ENCODE measurements at regions not wholly inside any gene's neighbourhood (a gene's known extent, or its start where the extent isn't known, plus 50 kb on each side); places are given as distances from the start of the nearest gene placed in this dataset.
"Not testable (repeated sequence)": the region's sequence is repeated elsewhere in the genome, so short reads cannot be mapped to it uniquely, and the experiment has no call there.

DNA sequence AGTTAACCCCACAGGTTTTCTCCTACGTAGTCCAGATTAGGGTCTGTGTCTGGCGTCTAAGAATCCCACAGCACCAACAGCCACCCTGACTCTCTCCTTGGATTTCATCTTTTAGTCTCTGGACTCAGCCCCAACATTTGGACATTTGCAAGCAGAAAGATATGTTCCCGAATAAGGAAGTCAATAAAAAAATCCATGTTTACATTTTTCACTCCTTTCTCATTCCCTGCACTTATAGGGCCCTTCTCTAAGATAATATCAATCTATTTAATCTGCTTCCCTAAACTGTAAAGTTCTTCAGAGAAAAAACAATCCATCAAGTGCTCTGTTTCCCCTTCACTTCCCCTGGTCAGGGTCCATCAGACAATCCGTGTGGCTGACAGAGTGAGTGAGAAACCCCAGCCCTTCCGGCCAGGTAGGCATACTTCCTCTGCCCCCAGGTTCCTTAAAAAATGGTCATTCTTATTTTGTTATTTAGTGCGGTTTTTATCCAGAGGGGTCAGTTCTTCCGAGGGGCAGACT lies 105.9 kb upstream of the CDC42BPA start:
- H3K36me3 ChIP-seq = no peaks in the 10 kb centered on the region
- TF ChIP-seq Cebpa-rat (IDR thresholded peaks at IDR 0.05) = no peak
- no peaks in the 10 kb centered on the region for H3K9me3 ChIP-seq (replicated peaks in 1 of 11)
- no peaks in the 10 kb centered on the region for H3K27me3 ChIP-seq
- no peaks in the 10 kb centered on the region for H4K20me1 ChIP-seq
- H3K4me1 ChIP-seq = peaks cover 2 to 11% (median 10%) of the 10 kb centered on the region in 10 experiments; a peak in 19 of 20 replicates
- no peak overlapping the region for H3K27ac ChIP-seq
- no peak overlapping the region for H3K4me2 ChIP-seq
- no peak overlapping the region for H3K9ac ChIP-seq
- H3K4me3 ChIP-seq = no peak overlapping the region

DNA sequence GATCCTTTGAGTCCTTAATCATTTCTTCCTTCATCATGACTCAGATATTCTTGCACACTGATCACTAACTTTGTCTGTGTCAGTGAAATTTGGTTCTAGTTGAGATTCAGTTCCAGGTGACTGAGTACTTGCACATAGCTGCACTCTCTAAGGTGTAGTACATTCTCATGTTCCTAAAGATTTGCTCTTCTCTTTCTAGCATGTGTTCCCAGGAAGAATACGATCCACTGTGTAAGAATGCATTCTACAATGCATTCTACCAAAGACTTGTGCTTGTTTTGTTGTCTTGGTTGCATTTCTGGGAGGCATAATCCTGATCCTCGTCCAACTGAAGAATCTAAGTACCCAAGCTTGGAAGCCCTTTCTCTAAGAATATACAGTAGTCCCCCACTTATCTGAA lies 104.3 kb upstream of the CDC42BPA start:
- H3K4me1 ChIP-seq = no peaks in the 10 kb centered on the region
- no peaks in the 10 kb centered on the region for H3K9me3 ChIP-seq (replicated peaks in 1 of 11)

DNA sequence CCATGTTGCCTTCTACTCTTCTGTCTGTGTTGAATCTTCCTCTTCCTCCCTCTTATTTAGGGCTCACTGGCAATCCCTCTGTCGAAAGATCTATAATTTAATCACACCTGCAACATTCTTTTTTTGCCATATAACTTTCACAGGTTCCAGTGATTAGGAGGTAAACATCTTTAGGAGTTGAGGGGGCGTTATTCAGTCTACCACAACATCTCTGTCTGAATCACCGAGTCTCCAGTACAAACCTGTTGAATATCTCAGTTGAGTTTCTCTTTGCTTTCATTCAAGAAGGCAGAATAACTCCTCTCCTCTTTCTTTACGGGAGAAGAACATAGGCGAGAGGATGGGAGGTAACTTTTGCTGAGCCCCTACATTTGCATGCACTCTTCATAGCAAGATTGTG lies 101.9 kb upstream of the CDC42BPA start:
- no peaks in the 10 kb centered on the region for H4K20me1 ChIP-seq
- H3K4me2 ChIP-seq = no peak overlapping the region
- H3K9me3 ChIP-seq (replicated peaks in 1 of 11) = no peaks in the 10 kb centered on the region
- no peaks in the 10 kb centered on the region for H3K36me3 ChIP-seq
- no peak overlapping the region for H3K4me3 ChIP-seq
- no peak for TF ChIP-seq Cebpa-rat (IDR thresholded peaks at IDR 0.05)
- no peaks in the 10 kb centered on the region for H3K4me1 ChIP-seq
- no peak overlapping the region for H3K27ac ChIP-seq
- no peak overlapping the region for H3K9ac ChIP-seq
- no peaks in the 10 kb centered on the region for H3K27me3 ChIP-seq

More for the DNA sequence above, 104.3 kb upstream of the CDC42BPA start:
- Histone ChIP-seq H3K27me3 (no peaks in the 10 kb centered on the region), H4K20me1 (no peaks in the 10 kb centered on the region), H3K9ac (no peak overlapping the region), H3K4me2 (no peak overlapping the region), H3K4me3 (no peak overlapping the region), H3K27ac (no peak overlapping the region), H3K36me3 (no peaks in the 10 kb centered on the region)
- TF ChIP-seq Cebpa-rat (IDR thresholded peaks at IDR 0.05) = no peak

DNA sequence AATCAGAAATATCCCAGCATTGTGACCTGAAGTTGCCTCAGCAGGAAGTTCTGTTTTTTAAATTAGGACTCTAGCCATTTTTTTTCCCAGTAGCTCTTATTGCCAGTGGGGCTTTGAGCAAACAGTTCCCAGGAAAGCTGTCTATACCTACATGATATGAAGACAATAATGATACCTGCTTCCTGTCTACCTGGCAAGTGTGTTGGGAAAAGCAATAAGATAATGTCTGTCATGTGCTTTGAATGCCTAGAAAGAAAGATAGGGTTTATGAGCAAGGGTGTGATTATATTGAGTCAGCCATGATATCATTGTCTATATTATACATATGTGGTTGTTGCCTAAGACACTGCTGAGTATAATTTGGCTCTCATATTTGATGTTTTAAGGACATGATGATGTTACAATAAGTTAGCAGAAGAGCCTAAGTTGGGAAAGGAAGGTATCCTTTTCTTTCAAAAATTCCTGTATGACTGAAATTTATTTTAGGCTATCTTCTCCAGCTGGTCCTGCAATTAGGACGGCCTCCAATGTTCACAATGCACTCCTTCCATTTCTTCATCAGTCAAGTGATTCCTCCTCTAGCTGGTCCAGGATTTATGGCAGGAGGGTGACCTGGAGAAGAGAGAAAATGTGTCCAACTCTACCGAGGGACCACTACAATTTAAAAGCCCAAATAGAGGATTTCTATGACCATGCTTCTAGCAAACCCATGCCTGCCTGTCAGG lies 99.6 kb upstream of the CDC42BPA start:
- no peaks in the 10 kb centered on the region for H3K27me3 ChIP-seq
- H3K36me3 ChIP-seq = no peaks in the 10 kb centered on the region
- H3K4me1 ChIP-seq = no peaks in the 10 kb centered on the region
- H3K27ac ChIP-seq = no peak overlapping the region
- no peak overlapping the region for H3K9ac ChIP-seq
- H3K4me3 ChIP-seq = no peak overlapping the region
- no peaks in the 10 kb centered on the region for H4K20me1 ChIP-seq
- no peak overlapping the region for H3K4me2 ChIP-seq
- H3K9me3 ChIP-seq (replicated peaks in 1 of 11) = no peaks in the 10 kb centered on the region
- TF ChIP-seq Cebpa-rat (IDR thresholded peaks at IDR 0.05) = no peak

DNA sequence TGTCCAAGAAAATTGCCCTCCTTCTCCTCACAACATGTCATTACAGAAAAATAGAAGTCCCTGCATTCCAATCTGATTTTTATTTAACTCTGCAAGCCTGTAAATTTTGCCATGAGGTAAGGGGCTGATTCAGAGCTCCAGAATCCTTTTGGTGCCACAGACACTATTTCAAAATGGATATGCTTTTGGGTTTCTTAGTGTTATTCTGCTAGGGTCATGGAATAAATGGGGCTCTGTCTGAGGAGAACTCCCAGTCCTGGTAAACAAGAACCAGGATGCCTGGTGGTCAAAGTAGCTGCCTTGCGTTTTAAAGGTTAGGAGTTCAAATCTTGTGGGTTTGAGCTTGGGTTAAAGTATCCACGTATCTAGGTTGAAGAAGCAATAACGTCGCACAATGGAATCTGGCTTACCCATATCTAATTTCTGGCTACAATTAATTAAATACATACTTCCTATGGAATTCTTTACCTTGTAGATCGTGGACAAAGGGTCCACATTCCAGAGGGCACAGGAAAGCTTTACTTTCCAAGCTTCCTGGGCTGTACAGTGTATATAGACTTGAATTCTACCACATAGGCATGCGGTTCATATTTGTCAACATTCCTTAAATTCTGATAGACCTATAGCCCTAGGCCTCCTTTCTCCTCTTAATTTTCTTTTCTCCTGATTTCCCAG lies 98.0 kb upstream of the CDC42BPA start:
- Histone ChIP-seq H3K27ac (no peak overlapping the region), H3K36me3 (no peaks in the 10 kb centered on the region), H3K9me3 (replicated peaks in 1 of 11) (no peaks in the 10 kb centered on the region), H3K4me1 (no peaks in the 10 kb centered on the region), H3K9ac (no peak overlapping the region), H4K20me1 (no peaks in the 10 kb centered on the region), H3K4me2 (no peak overlapping the region), H3K27me3 (no peaks in the 10 kb centered on the region), H3K4me3 (no peak overlapping the region)
- no peak for TF ChIP-seq Cebpa-rat (IDR thresholded peaks at IDR 0.05)

DNA sequence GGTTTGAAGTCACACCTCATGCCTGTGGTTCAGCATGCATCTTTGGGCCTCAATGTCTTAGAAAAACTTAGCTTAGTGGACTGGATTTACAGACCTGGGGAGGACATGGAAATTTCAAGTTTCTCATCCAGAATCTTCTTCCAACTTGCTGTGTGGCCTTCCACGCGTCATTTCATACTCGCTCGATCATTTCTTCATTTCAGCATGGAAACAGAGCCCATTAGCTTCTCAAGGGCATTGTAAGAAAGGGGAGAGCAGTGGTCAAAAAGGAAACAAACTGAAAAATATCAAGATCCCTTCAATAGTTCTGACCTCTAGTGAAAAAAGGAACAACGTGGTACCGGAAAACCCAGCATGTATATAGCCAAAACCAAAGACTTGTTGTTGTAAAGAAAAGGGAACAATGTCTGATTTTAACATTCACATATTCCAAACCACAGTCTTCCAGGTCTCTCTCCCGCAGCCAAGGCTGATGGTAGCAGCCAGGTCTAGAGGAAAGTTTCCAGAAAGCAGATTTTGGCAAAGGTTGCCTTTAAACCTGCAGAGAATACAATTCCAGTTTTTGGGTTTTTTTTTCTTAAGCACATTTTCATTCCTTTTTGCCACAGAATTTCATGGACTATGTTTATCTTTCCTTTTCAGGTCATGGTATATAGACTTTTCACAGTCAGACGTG lies 97.0 kb upstream of the CDC42BPA start:
- Histone ChIP-seq H3K27me3 (no peaks in the 10 kb centered on the region), H3K9me3 (replicated peaks in 1 of 11) (no peaks in the 10 kb centered on the region), H3K4me2 (no peak overlapping the region), H4K20me1 (no peaks in the 10 kb centered on the region), H3K36me3 (no peaks in the 10 kb centered on the region), H3K4me1 (no peaks in the 10 kb centered on the region), H3K9ac (no peak overlapping the region), H3K27ac (no peak overlapping the region), H3K4me3 (no peak overlapping the region)
- no peak for TF ChIP-seq Cebpa-rat (IDR thresholded peaks at IDR 0.05)

DNA sequence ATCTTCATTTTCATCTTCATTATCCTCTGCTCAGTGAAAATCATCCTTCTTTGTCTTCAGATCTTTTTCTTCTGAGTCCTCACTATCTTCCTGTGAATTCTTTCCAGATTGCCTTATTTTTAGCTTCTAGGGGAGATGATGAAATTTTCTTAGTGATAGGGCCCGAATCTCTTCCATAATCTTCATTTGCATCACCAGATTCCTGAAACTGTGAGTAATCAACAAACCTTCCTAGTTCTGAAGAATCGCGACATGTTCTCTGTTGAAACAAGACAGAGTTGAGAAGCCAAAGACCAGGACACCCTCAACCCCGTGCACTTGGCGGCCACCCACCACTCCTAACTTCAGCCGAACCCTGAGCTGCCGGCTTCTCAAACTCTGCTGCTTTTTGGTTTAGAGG lies 92.8 kb upstream of the CDC42BPA start:
- no peak for TF ChIP-seq Cebpa-rat (IDR thresholded peaks at IDR 0.05)
- no peak overlapping the region for H3K27ac ChIP-seq
- no peaks in the 10 kb centered on the region for H3K27me3 ChIP-seq
- H3K4me2 ChIP-seq = no peak overlapping the region
- H3K9me3 ChIP-seq (replicated peaks in 1 of 11) = no peaks in the 10 kb centered on the region; a peak in 1 of 22 replicates
- H3K36me3 ChIP-seq = no peaks in the 10 kb centered on the region
- no peak overlapping the region for H3K4me3 ChIP-seq
- H3K9ac ChIP-seq = no peak overlapping the region
- H3K4me1 ChIP-seq = no peaks in the 10 kb centered on the region
- no peaks in the 10 kb centered on the region for H4K20me1 ChIP-seq

DNA sequence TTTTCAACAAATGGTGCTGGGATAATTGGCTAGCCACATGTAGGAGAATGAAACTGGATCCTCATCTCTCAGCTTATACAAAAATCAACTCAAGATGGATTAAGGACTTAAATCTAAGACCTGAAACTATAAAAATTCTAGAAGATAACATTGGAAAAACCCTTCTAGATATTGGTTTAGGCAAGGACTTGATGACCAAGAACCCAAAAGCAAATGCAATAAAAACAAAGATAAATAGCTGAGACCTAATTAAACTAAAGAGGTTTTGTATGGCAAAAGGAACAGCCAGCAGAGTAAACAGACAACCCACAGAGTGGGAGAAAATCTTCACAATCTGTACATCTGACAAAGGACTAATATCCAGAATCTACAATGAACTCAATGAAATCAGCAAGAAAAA lies 88.0 kb upstream of the CDC42BPA start:
- not testable (repeated sequence) for H3K36me3 ChIP-seq, H3K27me3 ChIP-seq, H3K4me3 ChIP-seq, H3K27ac ChIP-seq, H3K9ac ChIP-seq, H3K4me2 ChIP-seq, H3K4me1 ChIP-seq, H4K20me1 ChIP-seq
- H3K9me3 ChIP-seq (replicated peaks in 1 of 11) = peaks cover 7 to 24% (median 14%) of the 10 kb centered on the region in 11 experiments; a peak in 21 of 22 replicates

DNA sequence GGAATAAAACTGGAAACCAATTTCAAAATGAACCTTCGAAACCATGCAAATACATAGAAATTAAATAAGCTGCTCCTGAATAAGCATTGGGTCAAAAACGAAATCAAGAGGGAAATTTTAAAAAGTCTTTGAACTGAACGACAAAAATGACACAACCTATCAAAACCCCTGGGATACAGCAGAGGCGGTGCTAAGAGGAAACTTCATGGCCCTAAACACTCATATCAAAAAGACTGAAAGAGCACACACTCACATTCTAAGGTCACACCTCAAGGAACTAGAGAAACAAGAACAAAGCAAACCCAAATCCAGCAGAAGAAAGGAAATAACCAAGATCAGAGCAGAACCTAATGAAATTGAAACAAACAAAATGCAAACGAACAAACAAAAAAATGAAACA lies 85.2 kb upstream of the CDC42BPA start:
- Histone ChIP-seq H3K27me3 (no peaks in the 10 kb centered on the region), H3K27ac (no peak overlapping the region), H3K36me3 (no peaks in the 10 kb centered on the region), H3K4me3 (no peak overlapping the region), H3K4me1 (0 out of 20 replicates have a peak, but pooled peaks cover 0 to 4% (median 0%) of the 10 kb centered on the region in 10 experiments), H4K20me1 (no peaks in the 10 kb centered on the region), H3K4me2 (no peak overlapping the region), H3K9me3 (replicated peaks in 1 of 11) (peaks cover 10 to 34% (median 20%) of the 10 kb centered on the region in 11 experiments; a peak in 21 of 22 replicates), H3K9ac (no peak overlapping the region)
- no peak for TF ChIP-seq Cebpa-rat (IDR thresholded peaks at IDR 0.05)

All from BLaER1 treated with 17β-estradiol and CSF1 and Interleukin-3, amounts not matched to agents 10 nM and 100 nM (cell line).